GM12891 (cell line): ENCODE measurements at regions not wholly inside any gene's neighbourhood (a gene's known extent, or its start where the extent isn't known, plus 50 kb on each side); places are given as distances from the start of the nearest gene placed in this dataset.

ENCODE experiments used
- POLR2A ChIP-seq: IDR thresholded peaks from 2 replicates; pipeline ENCODE4 v1.6.1; 2011; ENCODE audit warnings: low read depth, low read length, control low read depth
- POLR2AphosphoS5 ChIP-seq: IDR thresholded peaks from 2 replicates; pipeline ENCODE4 v1.6.1; 2011; ENCODE audit warnings: low read depth, low read length, control low read depth
- TAF1 ChIP-seq: IDR thresholded peaks from 2 replicates; pipeline ENCODE4 v1.6.1; 2011; ENCODE audit warnings: low read depth, low read length, control low read depth

- TF ChIP-seq POLR2AphosphoS5, result no peak
- no peak for TF ChIP-seq POLR2A
- no peak for TF ChIP-seq TAF1
Measured at GRCh38 chr22:22788460-22789037, 99.1 kb upstream of the IGLL5 start.
